ENCODE measurements at regions not wholly inside any gene's neighbourhood (a gene's known extent, or its start where the extent isn't known, plus 50 kb on each side); places are given as distances from the start of the nearest gene placed in this dataset.

GRCh38 chrX:3550871-3551270 is 162.6 kb downstream of the PRKX start:
- Histone ChIP-seq H3K4me3 (no peak overlapping the region), H3K4me1 (peaks cover 8% of the 10 kb centered on the region), H3K9me3 (no peaks in the 10 kb centered on the region), H3K36me3 (replicated peaks in 1 of 2; ENCODE audit: insufficient read depth in 1 of 2, low read depth in 2 of 2) (no peaks in the 10 kb centered on the region), H3K27me3 (no peaks in the 10 kb centered on the region), H3K27ac (no peak overlapping the region)
- TF ChIP-seq POLR2A (IDR thresholded peaks at IDR 0.05) = no peak
- TF ChIP-seq, protein P1, sequence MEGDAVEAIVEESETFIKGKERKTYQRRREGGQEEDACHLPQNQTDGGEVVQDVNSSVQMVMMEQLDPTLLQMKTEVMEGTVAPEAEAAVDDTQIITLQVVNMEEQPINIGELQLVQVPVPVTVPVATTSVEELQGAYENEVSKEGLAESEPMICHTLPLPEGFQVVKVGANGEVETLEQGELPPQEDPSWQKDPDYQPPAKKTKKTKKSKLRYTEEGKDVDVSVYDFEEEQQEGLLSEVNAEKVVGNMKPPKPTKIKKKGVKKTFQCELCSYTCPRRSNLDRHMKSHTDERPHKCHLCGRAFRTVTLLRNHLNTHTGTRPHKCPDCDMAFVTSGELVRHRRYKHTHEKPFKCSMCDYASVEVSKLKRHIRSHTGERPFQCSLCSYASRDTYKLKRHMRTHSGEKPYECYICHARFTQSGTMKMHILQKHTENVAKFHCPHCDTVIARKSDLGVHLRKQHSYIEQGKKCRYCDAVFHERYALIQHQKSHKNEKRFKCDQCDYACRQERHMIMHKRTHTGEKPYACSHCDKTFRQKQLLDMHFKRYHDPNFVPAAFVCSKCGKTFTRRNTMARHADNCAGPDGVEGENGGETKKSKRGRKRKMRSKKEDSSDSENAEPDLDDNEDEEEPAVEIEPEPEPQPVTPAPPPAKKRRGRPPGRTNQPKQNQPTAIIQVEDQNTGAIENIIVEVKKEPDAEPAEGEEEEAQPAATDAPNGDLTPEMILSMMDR (IDR thresholded peaks at IDR 0.05) = no peak
- ATAC-seq (no peak), DNase-seq (no peak)
- WGBS, 2 donors = 92 to 100% methylated on average over 1 to 4 of the region's 4 CpGs
- intact Hi-C loops (cut with DNase I) = no loop called here

DNA sequence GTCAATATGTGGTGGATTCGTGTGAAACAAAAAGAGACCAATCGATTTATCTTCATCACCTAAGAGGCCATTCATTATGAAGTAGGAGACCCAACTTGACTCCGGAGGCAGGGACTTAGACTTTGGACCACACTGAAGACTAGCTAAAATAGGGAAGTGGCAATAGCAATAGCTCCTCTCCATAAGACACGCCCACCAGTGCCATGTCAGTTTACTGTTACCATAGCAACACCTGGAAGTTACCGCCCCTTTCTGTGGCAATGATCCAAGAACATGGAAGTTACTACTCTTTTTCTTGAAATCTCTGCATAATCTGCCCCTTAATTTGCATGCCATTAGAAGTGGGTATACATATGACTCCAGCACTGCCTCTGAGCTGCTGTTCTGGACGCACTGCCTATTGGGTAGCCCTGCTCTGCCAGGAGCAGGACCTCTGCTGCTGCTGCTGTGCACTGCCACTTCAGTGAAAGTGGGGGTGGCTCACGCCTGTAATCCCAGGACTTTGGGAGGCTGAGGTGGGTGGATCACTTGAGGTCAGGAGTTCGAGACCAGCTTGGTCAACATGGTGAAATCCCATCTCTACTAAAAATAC is 163.2 kb downstream of the PRKX start:
- Histone ChIP-seq H3K27me3 (no peaks in the 10 kb centered on the region), H3K9me3 (no peaks in the 10 kb centered on the region), H3K36me3 (replicated peaks in 1 of 2; ENCODE audit: insufficient read depth in 1 of 2, low read depth in 2 of 2) (no peaks in the 10 kb centered on the region), H3K4me1 (peaks cover 8% of the 10 kb centered on the region), H3K27ac (peak overlapping the region in 1 of 4 donors; percentile 40), H3K4me3 (no peak overlapping the region)
- intact Hi-C loops (cut with DNase I) = no loop called here
- WGBS, 2 donors = 59 to 79% methylated on average over 5 to 6 of the region's 8 CpGs
- peak; percentile 69 for ATAC-seq
- peak; percentile 43 to 59 (median 48) for DNase-seq
- no peak for TF ChIP-seq POLR2A (IDR thresholded peaks at IDR 0.05)
- TF ChIP-seq, protein P1 (IDR thresholded peaks at IDR 0.05) = no peak

DNA sequence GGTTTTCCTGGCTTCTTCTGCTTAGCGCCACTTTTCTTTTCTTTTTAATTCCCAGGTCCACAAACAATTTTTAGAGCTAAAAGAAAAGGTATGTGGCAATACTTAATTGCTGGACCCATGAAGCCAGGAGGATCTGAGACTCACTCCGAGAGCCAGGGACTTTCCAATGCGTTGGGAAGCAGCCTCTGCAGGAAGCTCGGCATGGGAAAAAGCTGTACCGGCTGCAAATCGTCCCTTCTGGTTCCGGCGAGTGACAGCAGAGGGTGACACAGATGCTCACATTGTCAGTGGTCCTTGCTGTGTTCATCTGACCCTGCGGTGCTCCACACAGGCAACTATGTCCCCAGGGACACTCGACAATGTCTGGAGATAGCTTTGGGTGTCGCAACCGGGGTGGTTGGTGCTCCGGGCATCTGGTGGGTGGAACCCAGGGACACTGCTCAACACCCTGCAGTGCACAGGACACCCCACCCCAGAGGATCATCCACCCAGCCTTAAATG is 164.0 kb downstream of the PRKX start:
- DNase-seq = peak; percentile 16 to 41 (median 24)
- peaks cover 8% of the 10 kb centered on the region for H3K4me1 ChIP-seq
- 0 to 21% methylated on average over 1 to 12 of the region's 13 CpGs for WGBS, 2 donors
- peak overlapping the region in 3 of 4 donors; percentile 34 to 58 (median 40) for H3K27ac ChIP-seq
- no peaks in the 10 kb centered on the region for H3K27me3 ChIP-seq
- H3K36me3 ChIP-seq (replicated peaks in 1 of 2; ENCODE audit: insufficient read depth in 1 of 2, low read depth in 2 of 2) = no peaks in the 10 kb centered on the region
- TF ChIP-seq, protein P1 (IDR thresholded peaks at IDR 0.05) = no peak
- TF ChIP-seq POLR2A (IDR thresholded peaks at IDR 0.05) = no peak
- no peak overlapping the region for H3K4me3 ChIP-seq
- H3K9me3 ChIP-seq = no peaks in the 10 kb centered on the region
- ATAC-seq = peak; percentile 73
- intact Hi-C loops (cut with DNase I) = no loop called here

GRCh38 chrX:3548765-3549391 is 164.6 kb downstream of the PRKX start:
- intact Hi-C loops (cut with DNase I) = no loop called here
- Histone ChIP-seq H3K27me3 (no peaks in the 10 kb centered on the region), H3K4me3 (no peak overlapping the region), H3K4me1 (peaks cover 8% of the 10 kb centered on the region), H3K36me3 (replicated peaks in 1 of 2; ENCODE audit: insufficient read depth in 1 of 2, low read depth in 2 of 2) (no peaks in the 10 kb centered on the region), H3K9me3 (no peaks in the 10 kb centered on the region), H3K27ac (peak overlapping the region in 3 of 4 donors; percentile 34 to 58 (median 40))
- DNase-seq (peak in 3 of 4 donors; percentile 10 to 20 (median 15)), ATAC-seq (peak; percentile 83)
- TF ChIP-seq POLR2A (IDR thresholded peaks at IDR 0.05) = no peak
- TF ChIP-seq, protein P1 (IDR thresholded peaks at IDR 0.05) = peak in 5 of 7 experiments; percentile 12 to 67 (median 56)
- WGBS, 2 donors = 0 to 3% methylated on average over 15 of the region's 15 CpGs

All from body of pancreas (tissue), 4 donors.